SK-N-MC (cell line): ENCODE measurements at regions not wholly inside any gene's neighbourhood (a gene's known extent, or its start where the extent isn't known, plus 50 kb on each side); places are given as distances from the start of the nearest gene placed in this dataset.

ENCODE experiments used
- EZH2 ChIP-seq: fragments of 200-600 bp; sonication (generic); IDR thresholded peaks from one replicate; pipeline ENCODE4 v1.6.1; 2017; ENCODE audit warnings: antibody characterized with exemption
- POLR2AphosphoS5 ChIP-seq: IDR thresholded peaks from 2 replicates; pipeline ENCODE4 v1.6.1; 2012; ENCODE audit warnings: mild to moderate bottlenecking, low read depth, low read length, borderline replicate concordance

DNA sequence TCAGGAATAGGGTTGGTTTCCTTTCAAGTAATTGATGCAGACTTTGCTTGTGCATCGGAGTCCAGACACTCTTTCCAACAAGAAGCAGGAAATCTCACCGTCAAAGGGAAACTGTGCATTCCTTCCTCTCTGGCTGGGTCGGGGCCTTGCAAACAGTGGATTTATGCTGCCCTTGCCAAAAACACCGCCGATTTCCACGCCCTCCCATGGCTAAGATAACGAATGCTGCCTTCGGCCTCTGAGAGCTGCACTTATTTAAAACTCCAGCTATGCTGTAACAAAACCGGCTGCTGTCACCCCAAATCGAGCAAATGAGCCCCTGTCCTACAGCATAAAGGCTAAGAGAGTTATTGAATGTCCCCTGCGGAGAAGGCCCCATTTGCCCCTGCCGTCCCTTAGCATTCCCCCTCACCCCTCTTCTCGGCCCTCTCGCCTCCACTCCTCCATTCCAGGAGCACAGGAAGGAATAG lies 275.5 kb upstream of the IRX5 start:
- TF ChIP-seq POLR2AphosphoS5 (no peak), EZH2 (no peak)
